ENCODE measurements at regions not wholly inside any gene's neighbourhood (a gene's known extent, or its start where the extent isn't known, plus 50 kb on each side); places are given as distances from the start of the nearest gene placed in this dataset.
A peak's percentile ranks its signal among the peaks of the same experiment; 100 is the strongest.

DNA sequence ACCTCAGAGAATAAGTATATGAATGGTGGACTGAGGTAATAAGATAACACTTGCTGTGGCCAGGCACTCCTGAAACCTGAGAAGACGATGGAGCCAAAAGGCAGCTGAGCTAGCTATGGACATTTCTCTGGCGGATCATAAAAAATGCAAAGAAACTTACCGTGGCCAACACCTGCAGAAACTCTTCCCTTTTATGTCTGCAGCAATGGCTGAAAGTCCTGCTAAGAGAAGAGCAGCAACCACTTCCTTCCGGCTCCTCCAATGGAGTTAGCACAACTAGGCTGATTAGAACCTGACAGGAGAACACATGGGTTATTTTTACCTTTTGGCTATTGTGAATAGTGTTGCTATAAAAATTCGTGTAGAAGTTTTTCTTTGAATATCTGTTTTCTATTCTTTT, 76.0 kb upstream of the MAGEB16 start:
- Histone ChIP-seq H3K4me3 (no peak overlapping the region), H3K9me3 (no peaks in the 10 kb centered on the region), H3K27ac (no peak overlapping the region), H3K27me3 (no peaks in the 10 kb centered on the region), H3K4me1 (no peaks in the 10 kb centered on the region), H3K36me3 (no peaks in the 10 kb centered on the region)
- TF ChIP-seq CTCF (IDR thresholded peaks at IDR 0.05) (no peak), POLR2A (IDR thresholded peaks at IDR 0.05) (no peak)
- WGBS, 2 donors = 68 to 74% methylated on average over 4 to 5 of the region's 5 CpGs
- intact Hi-C loops (cut with DNase I) = no loop called here
- no peak for DNase-seq

- TF ChIP-seq POLR2A (IDR thresholded peaks at IDR 0.05) (no peak), CTCF (IDR thresholded peaks at IDR 0.05) (peak in 3 of 6 experiments; percentile 9 to 24 (median 22))
- Histone ChIP-seq H3K4me3 (no peak overlapping the region), H3K9me3 (no peaks in the 10 kb centered on the region), H3K36me3 (no peaks in the 10 kb centered on the region), H3K4me1 (no peaks in the 10 kb centered on the region), H3K27me3 (no peaks in the 10 kb centered on the region), H3K27ac (no peak overlapping the region)
- DNase-seq = no peak
- intact Hi-C loops (cut with DNase I) = no loop called here
- WGBS, 2 donors = 22 to 47% methylated on average over 2 of the region's 2 CpGs
Measured at GRCh38 chrX:35726176-35726575, 72.0 kb upstream of the MAGEB16 start.

GRCh38 chrX:35728481-35728880, 69.7 kb upstream of the MAGEB16 start:
- no peaks in the 10 kb centered on the region for H3K9me3 ChIP-seq
- H3K4me1 ChIP-seq = no peaks in the 10 kb centered on the region
- no peak for TF ChIP-seq CTCF (IDR thresholded peaks at IDR 0.05)
- no peak for TF ChIP-seq POLR2A (IDR thresholded peaks at IDR 0.05)
- intact Hi-C loops (cut with DNase I) = no loop called here
- no peaks in the 10 kb centered on the region for H3K36me3 ChIP-seq
- H3K4me3 ChIP-seq = no peak overlapping the region
- no peak overlapping the region for H3K27ac ChIP-seq
- DNase-seq = no peak
- no peaks in the 10 kb centered on the region for H3K27me3 ChIP-seq
- WGBS, 2 donors = 55 to 61% methylated on average over 3 of the region's 3 CpGs

GRCh38 chrX:35733879-35734278, 64.3 kb upstream of the MAGEB16 start:
- 73% methylated on average over 3 of the region's 7 CpGs; no CpG with 5 or more reads in 1 of the 2 donors for WGBS, 2 donors

GRCh38 chrX:35741142-35741541, 57.0 kb upstream of the MAGEB16 start:
- WGBS, 2 donors = 73 to 100% methylated on average over 1 of the region's 1 CpG
- intact Hi-C loops (cut with DNase I) = no loop called here
- TF ChIP-seq CTCF (IDR thresholded peaks at IDR 0.05) = no peak
- no peak for TF ChIP-seq POLR2A (IDR thresholded peaks at IDR 0.05)

More at GRCh38 chrX:35733879-35734278, 64.3 kb upstream of the MAGEB16 start:
- Histone ChIP-seq H3K9me3 (no peaks in the 10 kb centered on the region), H3K4me3 (no peak overlapping the region), H3K27ac (no peak overlapping the region), H3K36me3 (no peaks in the 10 kb centered on the region), H3K27me3 (no peaks in the 10 kb centered on the region), H3K4me1 (no peaks in the 10 kb centered on the region)
- intact Hi-C loops (cut with DNase I) = no loop called here
- TF ChIP-seq POLR2A (IDR thresholded peaks at IDR 0.05) = no peak
- DNase-seq = no peak

GRCh38 chrX:35743331-35743730, 54.8 kb upstream of the MAGEB16 start:
- TF ChIP-seq POLR2A (IDR thresholded peaks at IDR 0.05) (no peak), CTCF (IDR thresholded peaks at IDR 0.05) (no peak)
- no peak for DNase-seq
- no peak overlapping the region for H3K4me3 ChIP-seq
- no peaks in the 10 kb centered on the region for H3K27me3 ChIP-seq
- H3K27ac ChIP-seq = no peak overlapping the region
- intact Hi-C loops (cut with DNase I) = no loop called here
- WGBS, 2 donors = 54 to 55% methylated on average over 2 of the region's 2 CpGs
- H3K4me1 ChIP-seq = no peaks in the 10 kb centered on the region
- no peaks in the 10 kb centered on the region for H3K36me3 ChIP-seq
- no peaks in the 10 kb centered on the region for H3K9me3 ChIP-seq

More at GRCh38 chrX:35741142-35741541, 57.0 kb upstream of the MAGEB16 start:
- Histone ChIP-seq H3K27ac (no peak overlapping the region), H3K4me1 (no peaks in the 10 kb centered on the region), H3K9me3 (no peaks in the 10 kb centered on the region), H3K36me3 (no peaks in the 10 kb centered on the region), H3K27me3 (no peaks in the 10 kb centered on the region), H3K4me3 (no peak overlapping the region)
- no peak for DNase-seq
